ENCODE measurements at regions not wholly inside any gene's neighbourhood (a gene's known extent, or its start where the extent isn't known, plus 50 kb on each side); places are given as distances from the start of the nearest gene placed in this dataset.

DNA sequence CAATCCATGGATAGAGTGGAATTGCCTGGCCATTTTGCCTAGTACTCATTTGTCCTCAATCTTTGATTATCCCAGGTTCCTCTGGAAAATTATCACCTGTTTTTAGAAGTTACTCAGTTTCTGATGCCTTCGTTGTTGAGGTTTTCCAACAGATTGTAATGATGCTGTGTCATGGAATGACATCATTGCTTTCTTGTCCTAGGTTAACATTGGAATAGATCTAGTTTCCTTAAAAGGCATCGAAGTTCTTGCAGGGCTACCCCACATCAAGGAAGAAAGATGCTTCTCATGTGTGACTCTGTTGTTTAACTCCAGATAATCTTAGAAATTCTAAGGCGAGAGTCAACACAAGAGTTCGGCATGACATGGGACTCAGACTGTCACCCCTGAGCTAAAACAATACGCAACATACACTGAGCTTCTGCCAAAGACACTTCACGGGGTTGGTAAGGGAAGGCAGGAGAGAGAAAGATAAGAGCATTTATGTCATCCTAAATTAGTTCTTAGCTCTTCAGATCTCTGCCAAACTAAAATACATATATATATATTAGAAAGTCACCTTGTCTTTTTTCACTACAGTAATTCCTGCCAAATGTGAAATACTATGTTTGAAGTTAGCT lies 293.2 kb upstream of the WWC1 start:
- POLR2A ChIA-PET: no interaction called here
- H3K36me3 ChIP-seq (ENCODE audit: control insufficient read depth in 2 of 2, extremely low read depth in 1 of 2, insufficient read depth in 2 of 2, low read length in 2 of 2): no peaks in the 10 kb centered on the region
- no peaks in the 10 kb centered on the region for H3K9me1 ChIP-seq (replicated peaks; ENCODE audit: control insufficient read depth, extremely low read depth, insufficient read depth, low read length)
- no peak overlapping the region for H3K4me3 ChIP-seq (replicated peaks in 1 of 3; ENCODE audit: insufficient read depth in 1 of 3, low read depth in 1 of 3, low read length in 3 of 3)
- no peaks in the 10 kb centered on the region for H3K9me3 ChIP-seq (replicated peaks; ENCODE audit: control insufficient read depth, insufficient read depth, low read length)
- H3K4me2 ChIP-seq (ENCODE audit: insufficient read depth, low read length): no peak overlapping the region
- DNase-seq (ENCODE audit: low read depth, low spot score) (no peak), FAIRE-seq (no peak)
- no TSS peak for BruUV-seq (replicated peaks)
- intact Hi-C loops (cut with micrococcal nuclease) (no loop called here), dilution Hi-C loops (cut with MboI; ENCODE audit: extremely low pct_ligation_motif_present, low sequenced_read_pairs) (no loop called here)
- H3K9ac ChIP-seq (replicated peaks; ENCODE audit: extremely low read depth, insufficient read depth, low read length): no peak overlapping the region
- no peak overlapping the region for H2AFZ ChIP-seq (ENCODE audit: low read depth, low read length)
- TF ChIP-seq POLR2AphosphoS5 (IDR thresholded peaks at IDR 0.05; ENCODE audit: insufficient read depth, low read depth, low read length): no peak
- TF ChIP-seq GATA2 (IDR thresholded peaks at IDR 0.05; ENCODE audit: insufficient read depth, insufficient read length, low read depth, low read length): no peak
- H4K20me1 ChIP-seq (replicated peaks; ENCODE audit: control insufficient read depth, extremely low read depth, insufficient read depth, low read length): no peaks in the 10 kb centered on the region
- no peaks in the 10 kb centered on the region for H3K27me3 ChIP-seq (ENCODE audit: control insufficient read depth in 2 of 2, insufficient read depth in 2 of 2, low read length in 2 of 2)
- H3K79me2 ChIP-seq (ENCODE audit: control insufficient read depth, insufficient read depth, low read length): no peaks in the 10 kb centered on the region
- H3K4me1 ChIP-seq (ENCODE audit: control insufficient read depth, extremely low read depth, insufficient read depth, low read length): no peaks in the 10 kb centered on the region
- CTCF ChIA-PET: no interaction called here
- H3K27ac ChIP-seq (ENCODE audit: insufficient read depth, low read depth, low read length): no peak overlapping the region

DNA sequence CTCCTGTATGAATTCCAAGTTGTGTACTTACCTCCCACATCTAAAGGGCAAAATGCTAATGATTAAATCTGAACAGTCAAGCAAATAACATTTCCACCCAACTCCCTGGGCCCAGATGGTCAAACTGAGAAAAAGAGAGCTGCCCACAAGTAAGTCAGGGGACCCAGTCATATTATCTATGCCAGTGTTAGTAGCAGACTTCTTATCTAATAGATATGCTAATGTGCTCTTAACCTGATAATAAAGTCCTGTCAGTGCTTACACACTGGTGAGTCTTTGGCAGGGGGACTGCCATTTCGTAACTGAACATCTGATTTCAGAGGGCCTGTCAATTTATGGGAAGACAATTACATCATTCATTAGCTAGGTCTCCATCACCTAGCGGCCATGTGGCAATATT lies 292.3 kb upstream of the WWC1 start:
- Histone ChIP-seq H3K27ac (ENCODE audit: insufficient read depth, low read depth, low read length) (no peak overlapping the region), H3K9ac (replicated peaks; ENCODE audit: extremely low read depth, insufficient read depth, low read length) (no peak overlapping the region), H3K4me2 (ENCODE audit: insufficient read depth, low read length) (no peak overlapping the region), H3K4me3 (replicated peaks in 1 of 3; ENCODE audit: insufficient read depth in 1 of 3, low read depth in 1 of 3, low read length in 3 of 3) (no peak overlapping the region), H3K9me1 (replicated peaks; ENCODE audit: control insufficient read depth, extremely low read depth, insufficient read depth, low read length) (no peaks in the 10 kb centered on the region), H3K79me2 (ENCODE audit: control insufficient read depth, insufficient read depth, low read length) (no peaks in the 10 kb centered on the region), H4K20me1 (replicated peaks; ENCODE audit: control insufficient read depth, extremely low read depth, insufficient read depth, low read length) (no peaks in the 10 kb centered on the region), H2AFZ (ENCODE audit: low read depth, low read length) (no peak overlapping the region), H3K36me3 (ENCODE audit: control insufficient read depth in 2 of 2, extremely low read depth in 1 of 2, insufficient read depth in 2 of 2, low read length in 2 of 2) (no peaks in the 10 kb centered on the region), H3K9me3 (replicated peaks; ENCODE audit: control insufficient read depth, insufficient read depth, low read length) (no peaks in the 10 kb centered on the region), H3K4me1 (ENCODE audit: control insufficient read depth, extremely low read depth, insufficient read depth, low read length) (no peaks in the 10 kb centered on the region), H3K27me3 (ENCODE audit: control insufficient read depth in 2 of 2, insufficient read depth in 2 of 2, low read length in 2 of 2) (no peaks in the 10 kb centered on the region)
- DNase-seq (ENCODE audit: low read depth, low spot score): no peak
- no TSS peak for BruUV-seq (replicated peaks)
- dilution Hi-C loops (cut with MboI; ENCODE audit: extremely low pct_ligation_motif_present, low sequenced_read_pairs) (no loop called here), intact Hi-C loops (cut with micrococcal nuclease) (loop anchor here (1.0 kb wide), 1 partner anchor 11 kb away; no protein-coding TSS in a partner anchor)
- no peak for FAIRE-seq
- CTCF ChIA-PET: no interaction called here
- no peak for TF ChIP-seq EZH2 (IDR thresholded peaks at IDR 0.05; ENCODE audit: borderline replicate concordance, low read depth, low read length, severe bottlenecking)
- no peak for TF ChIP-seq FOS (IDR thresholded peaks at IDR 0.05; ENCODE audit: borderline replicate concordance, insufficient read depth, low read length)
- TF ChIP-seq, protein P1, sequence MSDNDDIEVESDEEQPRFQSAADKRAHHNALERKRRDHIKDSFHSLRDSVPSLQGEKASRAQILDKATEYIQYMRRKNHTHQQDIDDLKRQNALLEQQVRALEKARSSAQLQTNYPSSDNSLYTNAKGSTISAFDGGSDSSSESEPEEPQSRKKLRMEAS (IDR thresholded peaks at IDR 0.05; ENCODE audit: insufficient read depth, insufficient read length): no peak
- no peak for TF ChIP-seq POLR2AphosphoS5 (IDR thresholded peaks at IDR 0.05; ENCODE audit: insufficient read depth, low read depth, low read length)
- TF ChIP-seq JUN (IDR thresholded peaks at IDR 0.05; ENCODE audit: borderline replicate concordance, insufficient read depth, insufficient read length, low read depth): no peak
- no peak for TF ChIP-seq MYC (IDR thresholded peaks at IDR 0.05; ENCODE audit: low read depth, low read length)
- TF ChIP-seq, protein P2, sequence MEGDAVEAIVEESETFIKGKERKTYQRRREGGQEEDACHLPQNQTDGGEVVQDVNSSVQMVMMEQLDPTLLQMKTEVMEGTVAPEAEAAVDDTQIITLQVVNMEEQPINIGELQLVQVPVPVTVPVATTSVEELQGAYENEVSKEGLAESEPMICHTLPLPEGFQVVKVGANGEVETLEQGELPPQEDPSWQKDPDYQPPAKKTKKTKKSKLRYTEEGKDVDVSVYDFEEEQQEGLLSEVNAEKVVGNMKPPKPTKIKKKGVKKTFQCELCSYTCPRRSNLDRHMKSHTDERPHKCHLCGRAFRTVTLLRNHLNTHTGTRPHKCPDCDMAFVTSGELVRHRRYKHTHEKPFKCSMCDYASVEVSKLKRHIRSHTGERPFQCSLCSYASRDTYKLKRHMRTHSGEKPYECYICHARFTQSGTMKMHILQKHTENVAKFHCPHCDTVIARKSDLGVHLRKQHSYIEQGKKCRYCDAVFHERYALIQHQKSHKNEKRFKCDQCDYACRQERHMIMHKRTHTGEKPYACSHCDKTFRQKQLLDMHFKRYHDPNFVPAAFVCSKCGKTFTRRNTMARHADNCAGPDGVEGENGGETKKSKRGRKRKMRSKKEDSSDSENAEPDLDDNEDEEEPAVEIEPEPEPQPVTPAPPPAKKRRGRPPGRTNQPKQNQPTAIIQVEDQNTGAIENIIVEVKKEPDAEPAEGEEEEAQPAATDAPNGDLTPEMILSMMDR (IDR thresholded peaks at IDR 0.05; ENCODE audit: extremely low read depth in 1 of 2, insufficient read depth in 1 of 2, low read depth in 1 of 2, low read length in 2 of 2): no peak
- TF ChIP-seq POLR2A (IDR thresholded peaks at IDR 0.05; ENCODE audit: low read depth, low read length): no peak
- TF ChIP-seq GATA2 (IDR thresholded peaks at IDR 0.05; ENCODE audit: insufficient read depth, insufficient read length, low read depth, low read length): no peak
- POLR2A ChIA-PET: no interaction called here

All from endothelial cell of umbilical vein (primary cell).